AG09319 (cell line): ENCODE measurements at regions not wholly inside any gene's neighbourhood (a gene's known extent, or its start where the extent isn't known, plus 50 kb on each side); places are given as distances from the start of the nearest gene placed in this dataset.

Experiments used
- DNase-seq: peaks from one replicate; pipeline ENCODE4 v3.0.0-alpha.2; 2010; ENCODE audit warnings: low read depth; ENCODE audit errors: extremely low read depth
- CTCF ChIP-seq: IDR thresholded peaks from 2 replicates; pipeline ENCODE4 v1.5.1; 2011; ENCODE audit warnings: low read depth, mild to moderate bottlenecking, inconsistent platforms, low read length, moderate library complexity

GRCh38 chr14:85085981-85086380 is 444.0 kb upstream of the FLRT2 start:
- no peak for DNase-seq
- TF ChIP-seq CTCF, result no peak

- no peak for TF ChIP-seq CTCF
- no peak for DNase-seq
These were observed 442.7 kb upstream of the FLRT2 start for GRCh38 chr14:85087201-85087600.

- no peak for DNase-seq
- TF ChIP-seq CTCF, result no peak
These were observed 441.8 kb upstream of the FLRT2 start for GRCh38 chr14:85088192-85088591.

- no peak for DNase-seq
- no peak for TF ChIP-seq CTCF
These were observed 439.3 kb upstream of the FLRT2 start for GRCh38 chr14:85090681-85091080.

- no peak for DNase-seq
- TF ChIP-seq CTCF, result no peak
These were observed 436.2 kb upstream of the FLRT2 start for GRCh38 chr14:85093631-85094330.

GRCh38 chr14:85102591-85102990 is 427.4 kb upstream of the FLRT2 start:
- no peak for DNase-seq
- TF ChIP-seq CTCF, result no peak

- TF ChIP-seq CTCF, result no peak
These were observed 423.4 kb upstream of the FLRT2 start for GRCh38 chr14:85106506-85106905.

More at GRCh38 chr14:85106506-85106905, 423.4 kb upstream of the FLRT2 start:
- no peak for DNase-seq
